ENCODE measurements at regions not wholly inside any gene's neighbourhood (a gene's known extent, or its start where the extent isn't known, plus 50 kb on each side); places are given as distances from the start of the nearest gene placed in this dataset.

- Mint-ChIP-seq H3K9me3 (ENCODE audit: unreplicated experiment) (no peaks in the 10 kb centered on the region), H3K4me1 (ENCODE audit: insufficient read depth, unreplicated experiment) (peaks cover 10% of the 10 kb centered on the region), H3K36me3 (ENCODE audit: insufficient read depth, unreplicated experiment) (no peaks in the 10 kb centered on the region), H3K27me3 (ENCODE audit: insufficient read depth, unreplicated experiment) (no peaks in the 10 kb centered on the region), H3K27ac (ENCODE audit: low read depth, unreplicated experiment) (no peak overlapping the region), H3K4me3 (ENCODE audit: unreplicated experiment) (no peak overlapping the region)
- BruUV-seq (replicated peaks) = no TSS peak
- intact Hi-C loops (cut with micrococcal nuclease) = no loop called here
- DNase-seq (ENCODE audit: unreplicated experiment) = no peak
- CTCF ChIA-PET = no interaction called here
- TF ChIP-seq, protein P1, sequence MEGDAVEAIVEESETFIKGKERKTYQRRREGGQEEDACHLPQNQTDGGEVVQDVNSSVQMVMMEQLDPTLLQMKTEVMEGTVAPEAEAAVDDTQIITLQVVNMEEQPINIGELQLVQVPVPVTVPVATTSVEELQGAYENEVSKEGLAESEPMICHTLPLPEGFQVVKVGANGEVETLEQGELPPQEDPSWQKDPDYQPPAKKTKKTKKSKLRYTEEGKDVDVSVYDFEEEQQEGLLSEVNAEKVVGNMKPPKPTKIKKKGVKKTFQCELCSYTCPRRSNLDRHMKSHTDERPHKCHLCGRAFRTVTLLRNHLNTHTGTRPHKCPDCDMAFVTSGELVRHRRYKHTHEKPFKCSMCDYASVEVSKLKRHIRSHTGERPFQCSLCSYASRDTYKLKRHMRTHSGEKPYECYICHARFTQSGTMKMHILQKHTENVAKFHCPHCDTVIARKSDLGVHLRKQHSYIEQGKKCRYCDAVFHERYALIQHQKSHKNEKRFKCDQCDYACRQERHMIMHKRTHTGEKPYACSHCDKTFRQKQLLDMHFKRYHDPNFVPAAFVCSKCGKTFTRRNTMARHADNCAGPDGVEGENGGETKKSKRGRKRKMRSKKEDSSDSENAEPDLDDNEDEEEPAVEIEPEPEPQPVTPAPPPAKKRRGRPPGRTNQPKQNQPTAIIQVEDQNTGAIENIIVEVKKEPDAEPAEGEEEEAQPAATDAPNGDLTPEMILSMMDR (IDR thresholded peaks at IDR 0.05; ENCODE audit: unreplicated experiment) = no peak
- POLR2A ChIA-PET = interaction anchor here (0.6 to 1.1 kb wide), 2 partner anchors 15 to 179 kb away, joined by 3 read pairs; no protein-coding TSS in a partner anchor
Measured at GRCh38 chr6:18842534-18842933, 455.4 kb downstream of the RNF144B start.

DNA sequence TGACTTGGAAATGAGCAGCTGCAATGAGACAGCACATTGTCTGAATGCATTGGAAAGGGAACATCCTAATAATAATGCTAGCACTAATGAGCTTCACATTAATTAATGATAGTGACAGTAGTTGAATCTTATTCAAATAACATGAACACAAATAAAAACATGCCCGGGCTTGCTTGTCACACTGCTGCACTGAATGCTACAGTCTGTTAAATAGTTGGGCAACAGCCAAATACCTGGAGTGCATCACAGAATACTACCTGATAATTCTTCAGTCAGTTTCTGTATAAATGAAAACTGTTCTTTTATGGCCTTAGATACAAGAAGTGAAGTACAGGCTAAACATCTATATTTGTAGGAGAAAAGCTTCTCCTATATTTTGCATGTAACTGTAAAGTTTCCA, 458.7 kb downstream of the RNF144B start:
- CTCF ChIA-PET = interaction anchor here (0.6 kb wide), 1 partner anchor 96 kb away, joined by 4 read pairs; no protein-coding TSS in a partner anchor

GRCh38 chr6:18846327-18846726, 459.2 kb downstream of the RNF144B start:
- TF ChIP-seq, protein P1 (IDR thresholded peaks at IDR 0.05; ENCODE audit: unreplicated experiment) = no peak
- Mint-ChIP-seq H3K9me3 (ENCODE audit: unreplicated experiment) (no peaks in the 10 kb centered on the region), H3K27ac (ENCODE audit: low read depth, unreplicated experiment) (no peak overlapping the region), H3K27me3 (ENCODE audit: insufficient read depth, unreplicated experiment) (no peaks in the 10 kb centered on the region), H3K4me1 (ENCODE audit: insufficient read depth, unreplicated experiment) (peaks cover 14% of the 10 kb centered on the region), H3K4me3 (ENCODE audit: unreplicated experiment) (no peak overlapping the region), H3K36me3 (ENCODE audit: insufficient read depth, unreplicated experiment) (no peaks in the 10 kb centered on the region)
- CTCF ChIA-PET = no interaction called here
- BruUV-seq (replicated peaks) = no TSS peak
- intact Hi-C loops (cut with micrococcal nuclease) = no loop called here
- no peak for DNase-seq (ENCODE audit: unreplicated experiment)
- POLR2A ChIA-PET = no interaction called here

More for the DNA sequence above, 458.7 kb downstream of the RNF144B start:
- Mint-ChIP-seq H3K36me3 (ENCODE audit: insufficient read depth, unreplicated experiment) (no peaks in the 10 kb centered on the region), H3K4me3 (ENCODE audit: unreplicated experiment) (no peak overlapping the region), H3K4me1 (ENCODE audit: insufficient read depth, unreplicated experiment) (peaks cover 14% of the 10 kb centered on the region), H3K27ac (ENCODE audit: low read depth, unreplicated experiment) (peak overlapping the region; percentile 49), H3K27me3 (ENCODE audit: insufficient read depth, unreplicated experiment) (no peaks in the 10 kb centered on the region), H3K9me3 (ENCODE audit: unreplicated experiment) (no peaks in the 10 kb centered on the region)
- TF ChIP-seq, protein P1 (IDR thresholded peaks at IDR 0.05; ENCODE audit: unreplicated experiment) = no peak
- intact Hi-C loops (cut with micrococcal nuclease) = no loop called here
- POLR2A ChIA-PET = no interaction called here
- DNase-seq (ENCODE audit: unreplicated experiment) = peak; percentile 38
- no TSS peak for BruUV-seq (replicated peaks)

DNA sequence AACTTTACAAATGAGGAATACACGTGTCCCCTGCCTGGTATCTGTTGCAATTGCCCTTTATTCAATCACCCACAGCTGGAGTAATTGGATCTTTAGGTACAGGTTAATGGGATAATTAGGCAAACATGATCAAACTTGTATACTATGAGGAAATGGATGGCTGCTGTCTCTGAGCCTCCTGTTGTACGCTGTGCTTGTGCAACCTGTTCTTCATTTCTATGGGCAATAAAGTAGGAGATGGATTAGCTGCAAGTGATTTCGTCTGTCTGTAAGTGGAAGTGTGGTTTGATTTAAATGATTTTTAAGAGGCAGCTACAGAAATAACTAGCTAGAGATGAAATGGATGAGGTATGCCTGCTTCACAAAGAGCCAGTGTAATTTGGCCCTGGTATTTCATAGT, 474.1 kb downstream of the RNF144B start:
- CTCF ChIA-PET = no interaction called here
- Mint-ChIP-seq H3K27me3 (ENCODE audit: insufficient read depth, unreplicated experiment) (no peaks in the 10 kb centered on the region), H3K9me3 (ENCODE audit: unreplicated experiment) (no peaks in the 10 kb centered on the region)

More for the DNA sequence above, 474.1 kb downstream of the RNF144B start:
- POLR2A ChIA-PET = interaction anchor here (1.5 kb wide), 1 partner anchor 21 kb away, joined by 6 read pairs; no protein-coding TSS in a partner anchor
- H3K36me3 Mint-ChIP-seq (ENCODE audit: insufficient read depth, unreplicated experiment) = no peaks in the 10 kb centered on the region
- TF ChIP-seq, protein P1 (IDR thresholded peaks at IDR 0.05; ENCODE audit: unreplicated experiment) = no peak
- H3K4me1 Mint-ChIP-seq (ENCODE audit: insufficient read depth, unreplicated experiment) = no peaks in the 10 kb centered on the region
- intact Hi-C loops (cut with micrococcal nuclease) = no loop called here
- H3K27ac Mint-ChIP-seq (ENCODE audit: low read depth, unreplicated experiment) = no peak overlapping the region
- DNase-seq (ENCODE audit: unreplicated experiment) = peak; percentile 13
- BruUV-seq (replicated peaks) = no TSS peak
- no peak overlapping the region for H3K4me3 Mint-ChIP-seq (ENCODE audit: unreplicated experiment)

Measured in MCF 10A (cell line).